ENCODE measurements at regions not wholly inside any gene's neighbourhood (a gene's known extent, or its start where the extent isn't known, plus 50 kb on each side); places are given as distances from the start of the nearest gene placed in this dataset.

DNA sequence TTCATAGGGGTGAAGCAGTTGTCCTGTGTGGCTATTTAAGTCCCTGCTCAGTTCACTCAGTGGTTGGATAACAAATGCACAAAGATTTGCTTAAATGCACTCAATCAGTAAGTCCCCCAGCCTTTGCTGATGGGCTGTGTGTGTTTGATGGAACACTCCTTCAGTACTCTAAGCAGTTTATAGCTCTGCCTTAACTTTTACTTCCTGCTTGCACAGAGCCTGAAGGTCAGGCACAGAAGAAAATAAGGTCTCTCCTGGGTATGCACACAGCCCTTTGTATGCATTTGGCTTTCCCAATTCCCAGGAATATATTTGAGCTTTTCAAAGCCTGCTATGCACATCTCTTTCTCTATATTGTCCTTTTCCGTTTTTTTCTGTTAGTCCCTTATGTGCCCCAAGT is 208.7 kb upstream of the STK17B start:
- no peak overlapping the region for H3K4me3 ChIP-seq (ENCODE audit: low read depth, poor library complexity, severe bottlenecking)
- 50 to 74% methylated on average over 1 of the region's 1 CpG for WGBS, 2 donors
- no peak for TF ChIP-seq POLR2A (IDR thresholded peaks at IDR 0.05)
- TF ChIP-seq, protein P1, sequence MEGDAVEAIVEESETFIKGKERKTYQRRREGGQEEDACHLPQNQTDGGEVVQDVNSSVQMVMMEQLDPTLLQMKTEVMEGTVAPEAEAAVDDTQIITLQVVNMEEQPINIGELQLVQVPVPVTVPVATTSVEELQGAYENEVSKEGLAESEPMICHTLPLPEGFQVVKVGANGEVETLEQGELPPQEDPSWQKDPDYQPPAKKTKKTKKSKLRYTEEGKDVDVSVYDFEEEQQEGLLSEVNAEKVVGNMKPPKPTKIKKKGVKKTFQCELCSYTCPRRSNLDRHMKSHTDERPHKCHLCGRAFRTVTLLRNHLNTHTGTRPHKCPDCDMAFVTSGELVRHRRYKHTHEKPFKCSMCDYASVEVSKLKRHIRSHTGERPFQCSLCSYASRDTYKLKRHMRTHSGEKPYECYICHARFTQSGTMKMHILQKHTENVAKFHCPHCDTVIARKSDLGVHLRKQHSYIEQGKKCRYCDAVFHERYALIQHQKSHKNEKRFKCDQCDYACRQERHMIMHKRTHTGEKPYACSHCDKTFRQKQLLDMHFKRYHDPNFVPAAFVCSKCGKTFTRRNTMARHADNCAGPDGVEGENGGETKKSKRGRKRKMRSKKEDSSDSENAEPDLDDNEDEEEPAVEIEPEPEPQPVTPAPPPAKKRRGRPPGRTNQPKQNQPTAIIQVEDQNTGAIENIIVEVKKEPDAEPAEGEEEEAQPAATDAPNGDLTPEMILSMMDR (IDR thresholded peaks at IDR 0.05), result no peak
- intact Hi-C loops (cut with DNase I; ENCODE audit: low total_unique reads), result no loop called here
- DNase-seq (ENCODE audit: low spot score in 2 of 2), result no peak

DNA sequence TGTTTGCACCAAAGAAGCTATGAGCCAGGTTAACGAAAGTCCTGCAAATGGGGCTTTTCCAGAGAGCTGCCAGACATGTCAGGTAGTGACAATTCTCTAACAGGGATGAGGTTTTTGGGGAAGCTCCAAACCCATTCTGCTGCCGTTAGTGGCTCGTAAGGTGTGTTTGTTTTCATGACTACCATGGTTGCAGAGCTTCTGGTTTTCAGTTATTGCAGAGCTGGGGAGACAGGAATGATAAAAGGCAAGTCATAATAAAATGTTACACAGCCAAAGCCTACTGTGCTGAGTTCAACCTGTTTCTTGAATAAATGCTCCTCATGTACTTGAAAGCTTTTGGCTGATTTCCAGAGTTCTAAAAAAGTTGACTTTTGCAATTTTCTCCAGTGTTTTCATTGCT is 209.2 kb upstream of the STK17B start:
- H3K4me3 ChIP-seq (ENCODE audit: low read depth, poor library complexity, severe bottlenecking), result no peak overlapping the region
- intact Hi-C loops (cut with DNase I; ENCODE audit: low total_unique reads), result no loop called here
- no peak for DNase-seq (ENCODE audit: low spot score in 2 of 2)
- no peak for TF ChIP-seq POLR2A (IDR thresholded peaks at IDR 0.05)
- TF ChIP-seq, protein P1 (IDR thresholded peaks at IDR 0.05), result no peak
- WGBS, 2 donors, result 47 to 54% methylated on average over 3 of the region's 3 CpGs

DNA sequence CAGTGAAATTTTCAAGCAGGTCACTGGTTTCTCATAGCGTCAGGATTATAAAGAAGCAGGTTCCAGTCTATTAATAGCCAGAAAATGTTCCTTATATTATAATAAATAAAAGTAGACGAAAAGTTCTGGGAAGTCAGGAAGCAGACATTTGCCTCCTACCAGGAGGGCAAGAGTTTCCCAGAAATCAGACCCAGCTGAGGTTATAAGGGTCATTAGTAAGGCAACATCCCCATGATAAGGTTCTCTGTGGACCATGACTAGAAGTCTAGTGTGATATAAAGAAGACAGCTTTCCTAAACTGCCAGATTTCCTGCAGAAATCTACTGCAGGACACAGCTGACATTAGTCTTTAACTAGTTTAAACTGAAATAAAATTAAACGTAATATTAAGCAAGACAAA is 210.1 kb upstream of the STK17B start:
- no peak for DNase-seq (ENCODE audit: low spot score in 2 of 2)
- WGBS, 2 donors, result 84 to 85% methylated on average over 3 of the region's 3 CpGs
- no peak overlapping the region for H3K4me3 ChIP-seq (ENCODE audit: low read depth, poor library complexity, severe bottlenecking)
- intact Hi-C loops (cut with DNase I; ENCODE audit: low total_unique reads), result no loop called here
- TF ChIP-seq POLR2A (IDR thresholded peaks at IDR 0.05), result no peak
- TF ChIP-seq, protein P1 (IDR thresholded peaks at IDR 0.05), result no peak

DNA sequence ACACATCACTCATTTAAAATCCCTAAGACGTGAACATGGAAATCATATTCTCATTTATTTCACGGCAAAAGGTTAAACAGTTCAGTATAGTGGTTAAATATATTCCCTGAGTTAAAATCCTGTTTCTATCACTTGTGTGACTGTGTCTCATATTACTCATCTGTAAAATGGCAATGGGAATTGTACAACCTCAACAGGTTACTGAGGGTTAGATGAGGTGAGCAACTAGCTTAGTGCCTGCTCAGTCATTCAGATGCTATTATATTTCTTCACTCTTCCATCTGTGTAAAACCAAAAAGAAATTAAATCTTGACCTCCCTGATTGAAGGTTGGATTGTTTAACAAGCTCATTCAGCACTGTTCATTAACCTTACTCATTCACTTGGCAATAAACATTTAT is 212.4 kb upstream of the STK17B start:
- TF ChIP-seq, protein P1 (IDR thresholded peaks at IDR 0.05), result no peak
- TF ChIP-seq POLR2A (IDR thresholded peaks at IDR 0.05), result no peak
- intact Hi-C loops (cut with DNase I; ENCODE audit: low total_unique reads), result no loop called here
- no peak overlapping the region for H3K4me3 ChIP-seq (ENCODE audit: low read depth, poor library complexity, severe bottlenecking)
- DNase-seq (ENCODE audit: low spot score in 2 of 2), result no peak
- WGBS, 2 donors, result 95 to 96% methylated on average over 2 of the region's 2 CpGs

DNA sequence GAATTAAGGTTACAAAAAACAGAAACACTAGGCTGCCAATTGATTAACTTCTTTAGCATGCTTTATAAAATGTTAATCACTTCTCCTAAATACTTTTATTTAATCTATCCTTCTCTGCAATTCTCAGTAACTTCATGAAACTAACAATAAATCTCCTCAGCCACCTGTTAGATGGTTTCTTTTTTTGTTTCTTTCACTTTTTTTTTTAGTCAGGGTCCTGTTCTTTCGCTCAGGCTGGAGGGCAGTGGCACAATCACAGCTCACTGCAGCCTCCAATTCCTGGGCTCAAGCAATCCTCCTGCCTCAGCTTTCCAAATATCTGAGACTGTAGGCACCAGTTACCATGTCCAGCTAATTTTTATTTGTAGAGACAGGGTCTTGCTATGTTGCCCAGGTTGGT is 213.4 kb upstream of the STK17B start:
- intact Hi-C loops (cut with DNase I; ENCODE audit: low total_unique reads), result no loop called here
- TF ChIP-seq, protein P1 (IDR thresholded peaks at IDR 0.05), result no peak
- no peak for TF ChIP-seq POLR2A (IDR thresholded peaks at IDR 0.05)
- DNase-seq (ENCODE audit: low spot score in 2 of 2), result no peak
- no peak overlapping the region for H3K4me3 ChIP-seq (ENCODE audit: low read depth, poor library complexity, severe bottlenecking)
- 88 to 100% methylated on average over 1 of the region's 1 CpG for WGBS, 2 donors

DNA sequence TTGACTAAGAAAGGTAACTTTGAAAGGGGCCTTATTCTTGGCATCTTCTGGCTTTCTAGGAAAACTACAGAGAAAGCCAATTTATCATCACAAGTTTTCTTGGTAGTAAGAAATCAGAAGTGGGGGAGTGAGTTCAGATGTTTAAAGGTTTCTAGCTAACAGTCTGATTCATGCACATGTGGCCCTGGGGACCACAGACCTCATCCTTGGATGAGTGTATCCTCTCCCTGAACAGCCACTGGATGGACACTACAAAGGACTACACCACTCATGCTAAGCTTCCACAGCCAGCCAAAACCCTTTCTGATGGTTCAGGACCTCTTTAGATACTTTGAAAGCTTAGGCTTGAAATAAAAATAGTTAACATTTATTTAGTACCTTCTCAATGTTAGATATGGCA is 218.3 kb upstream of the STK17B start:
- H3K4me3 ChIP-seq (ENCODE audit: low read depth, poor library complexity, severe bottlenecking), result no peak overlapping the region
- no peak for DNase-seq (ENCODE audit: low spot score in 2 of 2)
- TF ChIP-seq POLR2A (IDR thresholded peaks at IDR 0.05), result no peak
- TF ChIP-seq, protein P1 (IDR thresholded peaks at IDR 0.05), result no peak
- intact Hi-C loops (cut with DNase I; ENCODE audit: low total_unique reads), result no loop called here

Data from lower leg skin (tissue), 4 donors.